HG02885 (cell line): ENCODE measurements at regions not wholly inside any gene's neighbourhood (a gene's known extent, or its start where the extent isn't known, plus 50 kb on each side); places are given as distances from the start of the nearest gene placed in this dataset.
"Not testable (repeated sequence)": the region's sequence is repeated elsewhere in the genome, so short reads cannot be mapped to it uniquely, and the experiment has no call there.

ENCODE experiments used
- ATAC-seq: cut with Tn5 transposase; IDR thresholded peaks from one replicate; pipeline ENCODE4 v1.9.1; 2021; ENCODE audit warnings: mild to moderate bottlenecking; ENCODE audit not compliant: unreplicated experiment, poor library complexity

GRCh38 chr2:207427986-207428385 lies 101.8 kb upstream of the CREB1 start:
- no peak for ATAC-seq

DNA sequence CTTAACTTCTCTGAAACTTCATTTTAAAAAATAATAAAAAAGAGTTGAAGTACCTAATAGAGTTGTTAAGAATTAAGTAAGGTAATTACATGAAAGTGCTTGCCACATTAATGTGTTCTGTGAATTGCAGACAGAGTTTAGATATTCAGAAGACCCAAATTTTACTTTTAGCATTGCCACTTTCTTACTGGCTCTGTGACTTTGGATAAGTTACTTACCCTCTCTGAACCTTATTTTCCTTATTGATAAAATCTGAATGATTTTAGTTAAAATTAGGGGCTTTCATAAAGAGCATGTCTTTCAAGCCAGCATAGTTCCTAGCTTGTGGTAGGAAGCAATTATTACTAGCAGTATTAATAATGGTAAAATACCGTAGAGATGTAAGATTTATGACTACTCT lies 101.2 kb upstream of the CREB1 start:
- no peak for ATAC-seq

DNA sequence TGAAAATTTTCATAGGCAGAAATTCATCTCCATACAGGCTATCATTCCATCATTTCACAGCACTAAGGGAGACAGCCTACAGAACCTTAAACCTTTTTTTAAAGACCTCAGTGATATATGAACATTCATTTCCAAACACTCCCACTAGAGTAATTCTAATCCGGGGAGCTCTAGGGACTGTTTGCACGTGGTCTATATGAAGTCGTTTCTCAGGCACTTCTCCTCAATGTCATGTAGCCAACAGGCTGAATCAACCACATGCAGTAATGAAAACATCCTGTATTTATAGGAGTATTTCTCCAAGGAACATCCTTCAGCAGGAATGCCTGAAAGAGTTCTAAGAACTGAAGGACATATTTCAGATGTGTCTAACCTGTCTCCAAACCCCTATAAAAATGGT lies 97.3 kb upstream of the CREB1 start:
- no peak for ATAC-seq

DNA sequence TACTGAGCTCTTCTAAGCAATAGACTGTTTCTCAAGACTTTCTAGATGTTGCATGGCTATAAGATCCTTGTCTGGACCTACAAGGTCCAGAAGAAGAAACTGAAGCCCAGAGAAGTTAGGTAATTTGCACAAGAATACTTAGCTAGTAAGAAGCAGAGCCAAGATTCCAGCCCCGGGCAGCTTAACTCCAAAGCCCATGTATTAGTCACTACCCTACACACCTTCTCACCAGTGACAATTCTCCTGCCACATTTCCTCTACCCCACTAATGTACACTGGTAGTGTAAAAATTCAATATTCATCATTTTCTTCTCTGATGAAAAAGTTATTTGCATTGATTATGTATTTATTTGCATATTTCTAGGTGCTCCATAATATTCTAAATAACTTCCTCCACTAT lies 95.5 kb upstream of the CREB1 start:
- ATAC-seq: no peak

DNA sequence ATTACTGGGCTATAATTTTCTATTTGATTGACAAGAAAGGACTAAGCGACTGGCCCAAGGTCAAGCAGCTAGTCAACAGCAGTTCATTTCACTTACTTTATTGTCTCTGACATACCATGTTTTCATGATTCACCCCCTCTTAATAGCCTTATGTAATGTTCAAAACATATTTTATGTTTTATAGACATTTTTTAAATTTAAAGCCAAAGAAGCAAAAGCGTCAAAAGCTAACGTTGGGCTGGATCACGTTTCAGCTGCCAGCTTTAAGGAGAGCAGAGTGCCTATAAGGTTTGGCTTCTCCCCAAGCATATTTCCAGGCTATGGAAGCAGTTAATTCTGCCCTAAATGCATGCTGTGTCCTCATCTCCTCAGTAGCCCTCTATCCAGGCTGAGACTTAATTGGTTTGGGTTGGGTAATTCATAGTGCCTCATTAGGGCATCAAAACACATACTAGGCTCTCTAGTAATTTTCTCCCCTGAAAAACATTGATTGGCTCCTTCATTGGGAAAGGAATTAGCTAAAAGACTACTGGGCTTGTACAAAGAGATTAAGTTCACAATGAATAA lies 94.8 kb upstream of the CREB1 start:
- no peak for ATAC-seq

- no peak for ATAC-seq
Measured at GRCh38 chr2:207437136-207437523, 92.6 kb upstream of the CREB1 start.

- ATAC-seq: no peak
Measured at GRCh38 chr2:207437524-207438143, 92.1 kb upstream of the CREB1 start.

DNA sequence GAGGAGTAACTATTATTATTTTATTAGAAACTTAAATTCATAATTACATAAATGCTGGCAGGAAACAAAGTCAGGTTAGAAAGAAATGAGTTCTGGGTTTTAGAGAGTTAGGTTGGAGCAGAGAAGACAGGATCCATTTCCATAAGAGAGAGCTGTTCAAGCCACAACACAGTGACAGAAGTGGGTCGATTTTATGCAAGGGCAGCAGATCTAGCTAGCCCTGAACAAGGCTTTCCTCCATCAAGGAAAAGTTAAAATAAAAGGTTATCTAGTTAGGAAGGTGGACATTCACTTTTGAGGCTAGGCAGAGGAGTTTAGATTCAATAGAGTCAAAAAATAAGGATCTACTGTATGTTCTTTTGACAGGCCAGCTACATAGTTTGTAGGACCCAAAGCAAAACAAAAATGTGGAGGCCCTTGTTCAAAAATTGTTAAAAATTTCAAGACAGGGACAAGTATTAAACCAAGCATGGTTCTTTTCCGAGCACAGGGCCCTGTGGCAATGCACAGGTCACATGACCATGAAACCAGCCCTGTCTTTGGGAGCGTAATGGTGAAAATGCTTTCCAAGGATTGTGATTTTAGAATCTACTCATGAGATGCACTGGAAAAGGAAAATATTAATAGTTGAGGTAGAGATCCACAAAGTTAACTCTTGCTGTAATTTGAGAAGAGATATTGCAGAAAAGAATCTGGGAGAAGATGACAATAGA lies 91.2 kb upstream of the CREB1 start:
- ATAC-seq: no peak

DNA sequence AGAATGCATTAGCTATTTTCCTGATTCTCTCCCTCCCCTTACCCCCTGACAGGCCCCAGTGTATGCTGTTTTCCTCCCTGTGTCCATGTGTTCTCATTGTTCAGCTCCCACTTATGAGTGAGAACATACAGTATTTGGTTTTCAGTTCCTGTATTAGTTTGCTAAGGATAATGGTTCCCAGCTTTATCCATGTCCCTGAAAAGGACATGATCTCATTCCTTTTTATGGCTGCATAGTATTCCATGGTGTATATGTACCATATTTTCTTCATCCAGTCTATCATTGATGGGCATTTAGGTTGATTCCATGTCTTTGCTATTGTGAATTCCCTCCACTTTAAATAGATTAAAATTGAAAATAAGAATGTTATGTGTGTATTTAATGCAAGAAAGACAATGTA lies 89.9 kb upstream of the CREB1 start:
- ATAC-seq: not testable (repeated sequence)

GRCh38 chr2:207444756-207445155 lies 85.0 kb upstream of the CREB1 start:
- ATAC-seq: no peak

GRCh38 chr2:207446653-207447052 lies 83.1 kb upstream of the CREB1 start:
- no peak for ATAC-seq

DNA sequence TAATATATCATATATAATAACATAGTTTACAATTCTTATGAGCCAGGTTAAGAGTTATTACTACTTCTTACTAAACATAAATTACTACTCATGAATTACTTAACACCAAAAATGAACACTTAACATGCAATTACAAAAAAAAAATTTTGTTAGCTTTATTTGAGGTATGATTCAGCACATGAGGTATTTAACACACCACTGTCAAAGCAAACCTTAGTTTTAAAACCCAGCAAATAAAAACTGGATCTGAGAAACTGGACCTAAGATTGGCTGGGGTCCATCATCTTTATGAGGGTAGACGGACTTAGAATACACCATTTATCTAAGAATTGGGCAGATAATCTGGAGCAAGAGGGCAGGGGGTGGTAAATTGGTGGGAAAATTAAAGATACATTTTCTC lies 81.8 kb upstream of the CREB1 start:
- no peak for ATAC-seq

DNA sequence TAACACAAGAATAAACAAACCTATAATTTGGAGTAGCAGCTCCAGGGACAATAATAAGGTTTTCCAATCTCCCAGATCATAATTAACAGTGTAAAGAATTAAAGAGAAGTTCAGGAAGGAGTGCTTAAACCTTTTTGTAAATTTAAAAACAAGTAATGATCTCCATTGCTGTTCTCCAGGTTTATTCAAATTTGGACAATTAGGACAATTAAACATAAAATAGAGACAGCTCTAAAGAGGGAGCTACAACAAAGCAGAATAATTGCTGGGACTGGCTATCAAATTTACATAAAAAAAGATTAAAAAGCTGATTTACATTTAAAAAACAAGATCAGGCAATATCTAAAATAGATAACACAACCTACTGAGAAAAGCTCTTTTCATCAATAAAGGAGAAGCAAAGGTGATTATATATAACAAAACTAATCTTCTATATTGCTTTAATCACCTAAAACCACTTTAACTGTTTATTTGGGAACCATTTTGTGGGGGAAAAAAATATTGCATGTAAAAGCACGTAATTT lies 80.1 kb upstream of the CREB1 start:
- ATAC-seq: no peak

- no peak for ATAC-seq
Measured at GRCh38 chr2:207450186-207450585, 79.6 kb upstream of the CREB1 start.

- no peak for ATAC-seq
Measured at GRCh38 chr2:207458582-207458981, 71.2 kb upstream of the CREB1 start.

DNA sequence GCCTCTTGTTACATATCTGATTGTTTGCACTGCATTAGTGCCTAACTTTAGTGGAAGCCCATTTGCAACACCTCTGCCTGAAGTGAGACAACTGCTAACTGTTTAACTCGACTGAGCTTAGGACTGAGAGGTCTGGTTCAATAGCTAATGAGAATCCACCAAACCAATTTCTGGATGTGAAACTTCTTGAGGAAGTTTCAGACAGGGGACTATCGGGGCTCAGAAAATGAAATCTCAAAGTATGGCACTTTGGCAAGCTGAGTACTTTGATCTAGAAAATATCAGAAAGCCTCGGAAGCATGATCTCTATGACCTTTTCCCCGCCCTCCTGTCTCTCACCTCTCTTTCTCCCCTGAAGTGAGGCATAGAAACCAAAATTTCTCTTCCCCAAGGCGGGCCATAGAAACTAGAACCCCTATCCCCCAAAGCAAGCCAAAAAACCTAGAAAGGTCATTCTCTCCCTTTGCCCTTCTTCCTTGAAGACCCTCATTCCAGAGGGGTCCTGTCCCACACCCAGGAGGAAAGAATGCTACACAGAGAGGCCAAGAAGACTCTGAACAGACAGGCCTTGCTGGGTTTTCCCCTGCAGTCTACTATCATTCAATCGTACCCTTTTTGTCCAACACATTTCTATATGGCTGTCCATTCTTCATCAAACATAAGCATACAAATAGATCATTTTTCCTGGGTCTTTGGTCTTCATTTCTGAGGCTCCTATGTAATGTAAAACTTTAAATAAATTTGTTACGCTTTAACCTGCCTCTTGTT lies 69.6 kb upstream of the CREB1 start:
- ATAC-seq: peak; percentile 81

DNA sequence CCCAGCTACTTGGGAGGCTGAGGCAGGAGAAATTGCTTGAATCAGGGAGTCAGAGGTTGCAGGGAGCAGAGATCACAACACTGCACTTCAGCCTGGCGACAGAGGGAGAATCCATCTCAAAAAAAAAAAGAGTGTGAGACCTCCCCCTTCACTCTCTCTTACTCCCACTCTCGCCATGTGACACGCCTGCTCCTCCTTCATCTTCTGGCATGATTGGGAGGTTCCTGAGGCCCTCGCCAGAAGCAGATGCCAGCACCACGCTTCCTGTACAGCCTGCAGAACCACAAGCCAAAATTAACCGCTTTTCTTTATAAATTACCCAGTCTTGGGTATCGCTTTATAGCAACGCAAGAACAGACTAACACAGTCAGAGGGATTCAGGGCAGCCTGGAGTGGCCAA lies 66.3 kb upstream of the CREB1 start:
- ATAC-seq: no peak

DNA sequence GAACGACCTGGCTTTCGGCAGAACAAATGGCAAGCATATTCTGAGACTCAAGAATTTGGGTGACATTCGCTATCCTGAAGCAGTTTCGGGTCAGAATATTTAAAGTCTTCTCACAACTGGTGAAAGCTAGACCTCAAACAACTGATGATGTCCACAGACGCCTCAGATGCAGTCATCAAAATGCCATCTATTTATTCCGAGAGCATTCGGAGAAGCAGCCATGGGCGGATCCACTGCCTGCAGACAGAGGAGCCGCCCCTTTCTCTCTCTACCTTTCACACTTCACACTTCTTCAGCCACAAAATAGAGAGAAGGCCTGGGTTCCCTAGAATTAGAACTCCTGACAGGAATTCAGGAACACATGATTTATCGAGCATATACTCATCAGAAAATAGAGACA lies 65.8 kb upstream of the CREB1 start:
- ATAC-seq: no peak

- ATAC-seq: no peak
Measured at GRCh38 chr2:207465894-207466293, 63.9 kb upstream of the CREB1 start.

- peak; percentile 66 for ATAC-seq
Measured at GRCh38 chr2:207467716-207468347, 61.9 kb upstream of the CREB1 start.

DNA sequence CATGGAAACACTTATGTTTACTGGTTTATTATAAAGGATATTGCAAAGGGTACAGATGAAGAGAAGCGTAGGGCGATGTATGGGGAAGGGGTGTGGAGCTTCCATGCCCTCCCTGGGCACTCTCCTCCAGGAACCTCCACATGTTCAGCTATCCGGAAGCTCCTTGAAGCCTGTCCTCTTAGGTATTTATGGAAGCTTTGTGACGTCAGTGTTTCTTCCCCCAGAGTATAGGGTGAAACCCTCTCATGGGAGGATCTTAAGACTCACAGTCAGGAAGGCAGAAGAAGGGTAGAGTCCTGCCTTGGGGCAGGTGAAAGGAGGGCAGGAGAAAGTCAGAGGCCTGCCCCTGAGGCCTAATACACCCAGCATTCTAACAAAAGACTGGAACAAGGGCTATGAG lies 61.3 kb upstream of the CREB1 start:
- ATAC-seq: no peak
